HuH-7 (cell line): ENCODE measurements at regions not wholly inside any gene's neighbourhood (a gene's known extent, or its start where the extent isn't known, plus 50 kb on each side); places are given as distances from the start of the nearest gene placed in this dataset.
"Not testable (repeated sequence)": the region's sequence is repeated elsewhere in the genome, so short reads cannot be mapped to it uniquely, and the experiment has no call there.

Experiments used
- DNase-seq: peaks from one replicate; pipeline ENCODE4 v3.0.0; 2011; ENCODE audit warnings: low spot score

- no peak for DNase-seq
Measured at GRCh38 chr5:87746891-87747377, 334.2 kb upstream of the CCNH start.

GRCh38 chr5:87746341-87746740 lies 333.6 kb upstream of the CCNH start:
- DNase-seq = no peak

GRCh38 chr5:87741881-87742280 lies 329.2 kb upstream of the CCNH start:
- no peak for DNase-seq

GRCh38 chr5:87735923-87736322 lies 323.2 kb upstream of the CCNH start:
- DNase-seq = no peak

GRCh38 chr5:87733897-87734296 lies 321.2 kb upstream of the CCNH start:
- no peak for DNase-seq

- DNase-seq = no peak
Measured at GRCh38 chr5:87732875-87733768, 320.4 kb upstream of the CCNH start.

GRCh38 chr5:87729781-87730180 lies 317.1 kb upstream of the CCNH start:
- DNase-seq = no peak

- DNase-seq = no peak
Measured at GRCh38 chr5:87722286-87722685, 309.6 kb upstream of the CCNH start.

GRCh38 chr5:87718224-87718925 lies 305.6 kb upstream of the CCNH start:
- DNase-seq = not testable (repeated sequence)

GRCh38 chr5:87717761-87718160 lies 305.0 kb upstream of the CCNH start:
- no peak for DNase-seq

GRCh38 chr5:87705876-87706275 lies 293.1 kb upstream of the CCNH start:
- no peak for DNase-seq

- no peak for DNase-seq
Measured at GRCh38 chr5:87686975-87687374, 274.2 kb upstream of the CCNH start.

GRCh38 chr5:87686018-87686417 lies 273.3 kb upstream of the CCNH start:
- no peak for DNase-seq

- no peak for DNase-seq
Measured at GRCh38 chr5:87674235-87674634, 261.5 kb upstream of the CCNH start.

- DNase-seq = no peak
Measured at GRCh38 chr5:87671146-87671545, 258.4 kb upstream of the CCNH start.

GRCh38 chr5:87665166-87665565 lies 252.4 kb upstream of the CCNH start:
- no peak for DNase-seq

- no peak for DNase-seq
Measured at GRCh38 chr5:87661784-87662566, 249.2 kb upstream of the CCNH start.

GRCh38 chr5:87653242-87653641 lies 240.5 kb upstream of the CCNH start:
- no peak for DNase-seq

- no peak for DNase-seq
Measured at GRCh38 chr5:87650284-87650683, 237.6 kb upstream of the CCNH start.

- DNase-seq = no peak
Measured at GRCh38 chr5:87649455-87649854, 236.7 kb upstream of the CCNH start.

- DNase-seq = no peak
Measured at GRCh38 chr5:87645224-87645623, 232.5 kb upstream of the CCNH start.

- DNase-seq = no peak
Measured at GRCh38 chr5:87640902-87641301, 228.2 kb upstream of the CCNH start.
